Natural killer cell (primary cell): ENCODE measurements at regions not wholly inside any gene's neighbourhood (a gene's known extent, or its start where the extent isn't known, plus 50 kb on each side); places are given as distances from the start of the nearest gene placed in this dataset.

Experiments
- ATAC-seq, 3 donors: fragments of 150-1000 bp in 2 of 3; fragments of 200-7000 bp in 1 of 3; cut with Tn5 transposase; 1 replicate in 1 of 3; 2 replicates in 2 of 3; pipeline ENCODE4 v1.10.0; 2021; ENCODE audit warnings: mild to moderate bottlenecking in 2 of 3, moderate library complexity in 2 of 3
- DNase-seq, 2 donors: peaks; one replicate each; pipeline versions ENCODE4 v3.0.0 to v3.0.0-alpha.2; 2013 to 2021; ENCODE audit warnings: mixed read lengths in 1 of 2
- H3K27ac ChIP-seq: one replicate; pipeline ENCODE4 v1.5.1; 2013; ENCODE audit warnings: mild to moderate bottlenecking, low read length
- H3K27me3 ChIP-seq: one replicate; pipeline ENCODE4 v1.6.1; 2013; ENCODE audit warnings: low read length; ENCODE audit not compliant: control insufficient read depth, insufficient read depth
- H3K36me3 ChIP-seq: one replicate; pipeline ENCODE4 v1.6.1; 2013; ENCODE audit warnings: low read length; ENCODE audit not compliant: control insufficient read depth, insufficient read depth
- H3K4me1 ChIP-seq: one replicate; pipeline ENCODE4 v1.6.1; 2013; ENCODE audit warnings: low read length; ENCODE audit not compliant: control insufficient read depth, insufficient read depth
- H3K4me3 ChIP-seq: one replicate; pipeline ENCODE4 v1.5.1; 2013; ENCODE audit warnings: low read length
- H3K9me3 ChIP-seq: one replicate; pipeline ENCODE4 v1.6.1; 2013; ENCODE audit warnings: low read length; ENCODE audit not compliant: control insufficient read depth, insufficient read depth
- H3K27ac Mint-ChIP-seq, 2 donors: one replicate each; pipeline ENCODE4 v1.8.0; 2022; ENCODE audit warnings: mild to moderate bottlenecking in 2 of 2, mixed read lengths in 2 of 2, moderate library complexity in 1 of 2
- H3K27me3 Mint-ChIP-seq, 2 donors: one replicate each; pipeline ENCODE4 v1.8.0; 2022; ENCODE audit warnings: low read depth in 2 of 2, mixed read lengths in 2 of 2
- H3K36me3 Mint-ChIP-seq: one replicate; pipeline ENCODE4 v1.8.0; 2022; ENCODE audit warnings: mixed read lengths
- H3K4me1 Mint-ChIP-seq, 2 donors: one replicate each; pipeline ENCODE4 v1.8.0; 2022; ENCODE audit warnings: mixed read lengths in 2 of 2
- H3K4me3 Mint-ChIP-seq: one replicate; pipeline ENCODE4 v1.8.0; 2022; ENCODE audit warnings: mild to moderate bottlenecking, moderate library complexity, mixed read lengths
- H3K9me3 Mint-ChIP-seq, 2 donors: one replicate each; pipeline ENCODE4 v1.8.0; 2022; ENCODE audit warnings: mixed read lengths in 2 of 2
- CTCF ChIP-seq: fragments of 200-600 bp; IDR thresholded peaks from one replicate; pipeline ENCODE4 v1.8.0; 2022; ENCODE audit warnings: antibody characterized with exemption
- WGBS: methylation state at CpG from one replicate; pipeline ENCODE4 v1.1.7; 2013; ENCODE audit warnings: missing lambda C conversion rate; ENCODE audit not compliant: insufficient coverage; 5-methylcytosine and 5-hydroxymethylcytosine counted together
- intact Hi-C: fragments of 100-400 bp; cut with micrococcal nuclease; formaldehyde crosslinking; loops from one replicate; pipeline ENCODE4 v1.14.2; 2022

GRCh38 chr1:57854436-57854835 is 430.6 kb upstream of the DAB1 start:
- WGBS = 84% methylated on average over 3 of the region's 3 CpGs
- DNase-seq = no peak
- Histone ChIP-seq H3K4me1 (no peaks in the 10 kb centered on the region), H3K27me3 (no peaks in the 10 kb centered on the region), H3K4me3 (no peak overlapping the region), H3K27ac (no peak overlapping the region), H3K36me3 (no peaks in the 10 kb centered on the region), H3K9me3 (no peaks in the 10 kb centered on the region)
- TF ChIP-seq CTCF = no peak
- no peaks in the 10 kb centered on the region for H3K4me1 Mint-ChIP-seq
- H3K9me3 Mint-ChIP-seq = peaks cover 0 to 3% of the 10 kb centered on the region in 2 donors
- intact Hi-C loops = no loop called here
- H3K36me3 Mint-ChIP-seq = no peaks in the 10 kb centered on the region
- H3K4me3 Mint-ChIP-seq = no peak overlapping the region
- H3K27me3 Mint-ChIP-seq = peaks cover 0 to 3% of the 10 kb centered on the region in 2 donors
- ATAC-seq = no peak
- no peak overlapping the region for H3K27ac Mint-ChIP-seq

- Mint-ChIP-seq H3K27ac (no peak overlapping the region), H3K9me3 (peaks cover 0 to 2% of the 10 kb centered on the region in 2 donors), H3K36me3 (no peaks in the 10 kb centered on the region), H3K27me3 (peaks cover 0 to 3% of the 10 kb centered on the region in 2 donors), H3K4me1 (no peaks in the 10 kb centered on the region), H3K4me3 (no peak overlapping the region)
- WGBS = 92% methylated on average over 8 of the region's 8 CpGs
- H3K9me3 ChIP-seq = no peaks in the 10 kb centered on the region
- H3K27me3 ChIP-seq = no peaks in the 10 kb centered on the region
- DNase-seq (no peak), ATAC-seq (no peak)
- H3K4me3 ChIP-seq = no peak overlapping the region
- TF ChIP-seq CTCF = no peak
- no peaks in the 10 kb centered on the region for H3K36me3 ChIP-seq
- H3K4me1 ChIP-seq = no peaks in the 10 kb centered on the region
- intact Hi-C loops = no loop called here
- no peak overlapping the region for H3K27ac ChIP-seq
These were observed 426.5 kb upstream of the DAB1 start for GRCh38 chr1:57850176-57850940.

GRCh38 chr1:57848406-57848805 is 424.5 kb upstream of the DAB1 start:
- Mint-ChIP-seq H3K36me3 (no peaks in the 10 kb centered on the region), H3K27me3 (peaks cover 0 to 3% of the 10 kb centered on the region in 2 donors), H3K4me1 (no peaks in the 10 kb centered on the region), H3K9me3 (no peaks in the 10 kb centered on the region), H3K4me3 (no peak overlapping the region), H3K27ac (no peak overlapping the region)
- H3K36me3 ChIP-seq = no peaks in the 10 kb centered on the region
- ATAC-seq (no peak), DNase-seq (no peak)
- no peak for TF ChIP-seq CTCF
- H3K9me3 ChIP-seq = no peaks in the 10 kb centered on the region
- intact Hi-C loops = no loop called here
- H3K27ac ChIP-seq = no peak overlapping the region
- no peaks in the 10 kb centered on the region for H3K4me1 ChIP-seq
- no peak overlapping the region for H3K4me3 ChIP-seq
- H3K27me3 ChIP-seq = no peaks in the 10 kb centered on the region

- no peak overlapping the region for H3K4me3 ChIP-seq
- no peak for TF ChIP-seq CTCF
- 71% methylated on average over 1 of the region's 1 CpG for WGBS
- H3K27me3 Mint-ChIP-seq = no peaks in the 10 kb centered on the region
- H3K9me3 ChIP-seq = peaks cover 8% of the 10 kb centered on the region
- H3K27ac ChIP-seq = no peak overlapping the region
- no peaks in the 10 kb centered on the region for H3K36me3 ChIP-seq
- H3K4me1 Mint-ChIP-seq = no peaks in the 10 kb centered on the region
- intact Hi-C loops = no loop called here
- no peak overlapping the region for H3K27ac Mint-ChIP-seq
- no peaks in the 10 kb centered on the region for H3K27me3 ChIP-seq
- H3K4me3 Mint-ChIP-seq = no peak overlapping the region
- H3K4me1 ChIP-seq = no peaks in the 10 kb centered on the region
- no peak for ATAC-seq
- DNase-seq = no peak
- peaks cover 0 to 2% of the 10 kb centered on the region in 2 donors for H3K9me3 Mint-ChIP-seq
- no peaks in the 10 kb centered on the region for H3K36me3 Mint-ChIP-seq
These were observed 421.2 kb upstream of the DAB1 start for GRCh38 chr1:57845041-57845440.
